GM12878 (cell line): ENCODE measurements at regions not wholly inside any gene's neighbourhood (a gene's known extent, or its start where the extent isn't known, plus 50 kb on each side); places are given as distances from the start of the nearest gene placed in this dataset.

ENCODE experiments used
- ATAC-seq: fragments of 200-7000 bp; cut with Tn5 transposase; 3 replicates; pipeline ENCODE4 v1.9.1; 2020; ENCODE audit warnings: mild to moderate bottlenecking, moderate library complexity
- BruUV-seq: library from RNA; stranded (reverse); fragments of 400-500 nt; replicated peaks from 2 replicates; lab custom pipeline; 2021; lab: Mats Ljungman, UMichigan
- CTCF ChIA-PET: fragments of 300-600 bp; sonication (Branson Sonifier 250); formaldehyde crosslinking; extraction: SDS; loops from one replicate; lab custom pipeline; 2021; ENCODE audit warnings: inconsistent platforms; lab: Yijun Ruan, JAX
- POLR2A ChIA-PET: fragments of 350-600 bp; formaldehyde crosslinking; extraction: SDS; loops from one replicate; lab custom pipeline; 2021; ENCODE audit warnings: inconsistent platforms; lab: Charles Lee
- RAD21 ChIA-PET: fragments of 300-600 bp; sonication (Branson Sonifier 250); formaldehyde crosslinking; loops from one replicate; lab custom pipeline; 2023; ENCODE audit warnings: antibody characterized with exemption; ENCODE audit not compliant: unreplicated experiment; lab: Charles Lee
- SMC1A ChIA-PET: fragments of 300-600 bp; sonication (Branson Sonifier 250); formaldehyde crosslinking; loops from one replicate; lab custom pipeline; 2023; ENCODE audit not compliant: unreplicated experiment, uncharacterized antibody; lab: Charles Lee
- DNase-seq: peaks from one replicate; pipeline ENCODE4 v3.0.0-alpha.2; 2011; ENCODE audit warnings: low read depth, low spot score
- FAIRE-seq: peaks from 3 replicates; lab custom pipeline; 2011; peaks lifted over from hg19 to GRCh38; lab: Jason Lieb, UNC
- H2AFZ ChIP-seq: 2 replicates; pipeline ENCODE4 v1.6.0; 2011; ENCODE audit warnings: low read depth, low read length, control low read depth; ENCODE audit not compliant: control insufficient read depth
- H3K27ac ChIP-seq: 2 replicates; pipeline ENCODE4 v1.5.1; 2011; ENCODE audit warnings: control low read depth; ENCODE audit not compliant: control insufficient read depth, insufficient read depth
- H3K27me3 ChIP-seq, 2 experiments: replicated peaks in 1 of 2; 2 replicates each; pipeline versions ENCODE4 v1.6.0 to v1.6.1; 2011; ENCODE audit warnings: low read length in 1 of 2; ENCODE audit not compliant: control insufficient read depth in 2 of 2, insufficient read depth in 2 of 2
- H3K36me3 ChIP-seq, 2 experiments: 2 replicates each; pipeline ENCODE4 v1.5.1; 2011; ENCODE audit warnings: low read length in 1 of 2; ENCODE audit not compliant: control insufficient read depth in 2 of 2, insufficient read depth in 2 of 2
- H3K4me1 ChIP-seq: 2 replicates; pipeline ENCODE4 v1.6.1; 2011; ENCODE audit warnings: mild to moderate bottlenecking, low read length, moderate library complexity, mixed read lengths; ENCODE audit not compliant: control insufficient read depth, insufficient read depth
- H3K4me2 ChIP-seq: 2 replicates; pipeline ENCODE4 v1.6.0; 2011; ENCODE audit warnings: control low read depth; ENCODE audit not compliant: control insufficient read depth, insufficient read depth
- H3K4me3 ChIP-seq: fragments of 200-600 bp; sonication (generic); 2 replicates; pipeline ENCODE4 v1.5.1; 2016
- H3K79me2 ChIP-seq: 2 replicates; pipeline ENCODE4 v1.6.0; 2011; ENCODE audit warnings: low read length; ENCODE audit not compliant: control insufficient read depth, insufficient read depth
- H3K9ac ChIP-seq: 2 replicates; pipeline ENCODE4 v1.8.0; 2011; ENCODE audit warnings: low read length, control low read depth, mixed read lengths; ENCODE audit not compliant: control insufficient read depth, insufficient read depth
- H3K9me3 ChIP-seq: replicated peaks from 3 replicates; pipeline ENCODE4 v1.5.1; 2011; ENCODE audit warnings: mild to moderate bottlenecking, low read length; ENCODE audit not compliant: control insufficient read depth, insufficient read depth
- H4K20me1 ChIP-seq: 2 replicates; pipeline ENCODE4 v1.6.0; 2011; ENCODE audit not compliant: control insufficient read depth, insufficient read depth
- CBFB ChIP-seq: IDR thresholded peaks from 2 replicates; pipeline ENCODE4 v1.6.1; 2016; ENCODE audit warnings: antibody characterized with exemption, low read depth
- CBX5 ChIP-seq: sonication (generic); IDR thresholded peaks from 2 replicates; pipeline ENCODE4 v1.6.1; 2016; ENCODE audit warnings: low read depth, moderate library complexity, mild to moderate bottlenecking, inconsistent platforms
- ESRRA ChIP-seq: IDR thresholded peaks from 2 replicates; pipeline ENCODE4 v1.6.1; 2012; ENCODE audit warnings: mild to moderate bottlenecking, low read length, improper control_type of control experiment
- ETV6 ChIP-seq, 2 experiments: fragments of 450-650 bp in 1 of 2; IDR thresholded peaks in 1 of 2; conservative IDR thresholded peaks in 1 of 2; 2 replicates each; pipeline ENCODE4 v1.6.1; 2014; ENCODE audit warnings: antibody characterized with exemption in 1 of 2, borderline replicate concordance in 1 of 2, low read depth in 1 of 2, mild to moderate bottlenecking in 1 of 2, moderate library complexity in 1 of 2
- MYC ChIP-seq: IDR thresholded peaks from 2 replicates; pipeline ENCODE4 v1.6.1; 2011; ENCODE audit warnings: mild to moderate bottlenecking, low read length, moderate library complexity, inconsistent platforms; ENCODE audit not compliant: insufficient read depth, insufficient replicate concordance, insufficient read length, severe bottlenecking
- NFXL1 ChIP-seq: fragments of 450-650 bp; IDR thresholded peaks from 2 replicates; pipeline ENCODE4 v1.6.1; 2017; ENCODE audit warnings: antibody characterized with exemption, mild to moderate bottlenecking, borderline replicate concordance
- NFYA ChIP-seq: IDR thresholded peaks from 2 replicates; pipeline ENCODE4 v1.6.1; 2011; ENCODE audit warnings: low read depth, mild to moderate bottlenecking, low read length, improper control_type of control experiment, borderline replicate concordance
- NR2C1 ChIP-seq: fragments of 450-650 bp; IDR thresholded peaks from 2 replicates; pipeline ENCODE4 v1.6.1; 2017; ENCODE audit warnings: antibody characterized with exemption, mild to moderate bottlenecking, moderate library complexity
- NR2C2 ChIP-seq: IDR thresholded peaks from 2 replicates; pipeline ENCODE4 v1.6.1; 2011; ENCODE audit warnings: borderline replicate concordance, low read depth; ENCODE audit not compliant: control insufficient read depth, insufficient read length
- PAX5 ChIP-seq: IDR thresholded peaks from 2 replicates; pipeline ENCODE4 v1.6.1; 2011; ENCODE audit warnings: low read depth, low read length, borderline replicate concordance
- ZNF274 ChIP-seq: IDR thresholded peaks from one replicate; pipeline ENCODE4 v1.8.0; 2011; ENCODE audit not compliant: insufficient read length, insufficient read depth
- ZNF384 ChIP-seq: IDR thresholded peaks from 2 replicates; pipeline ENCODE4 v1.6.1; 2012; ENCODE audit warnings: low read depth, mild to moderate bottlenecking, low read length, improper control_type of control experiment, borderline replicate concordance
- WGBS: methylation state at CpG from one replicate; pipeline ENCODE4 v1.1.6; 2016; ENCODE audit warnings: low lambda C conversion rate; ENCODE audit not compliant: insufficient replicate concordance, insufficient coverage; ENCODE audit errors: missing lambda C conversion rate; 5-methylcytosine and 5-hydroxymethylcytosine counted together
- in situ Hi-C: fragments of 300-500 bp; cut with MboI; formaldehyde crosslinking; loops from 9 replicates; pipeline ENCODE4 v1.14.3; 2018; ENCODE audit warnings: mixed read lengths
- intact Hi-C: fragments of 100-400 bp; cut with micrococcal nuclease; formaldehyde crosslinking; loops from one replicate; pipeline ENCODE4 v1.14.2; 2022; ENCODE audit not compliant: unreplicated experiment
- TF ChIP-seq, protein P1 (sequence below): IDR thresholded peaks from 2 replicates; pipeline ENCODE4 v1.6.1; 2011; ENCODE audit warnings: low read depth, mild to moderate bottlenecking, low read length, moderate library complexity, borderline replicate concordance; ENCODE audit errors: extremely low read depth
- TF ChIP-seq, protein P2 (sequence below): fragments of 450-650 bp; conservative IDR thresholded peaks from 2 replicates; pipeline ENCODE4 v1.6.1; 2017; ENCODE audit warnings: mild to moderate bottlenecking, moderate library complexity
- TF ChIP-seq, protein P3 (sequence below): IDR thresholded peaks from 2 replicates; pipeline ENCODE4 v1.6.1; 2012; ENCODE audit warnings: low read length, inconsistent platforms
- TF ChIP-seq, protein P4 (sequence below): fragments of 450-650 bp; formaldehyde crosslinking; IDR thresholded peaks from 2 replicates; pipeline ENCODE4 v1.4.0; 2020; ENCODE audit warnings: mild to moderate bottlenecking, moderate library complexity

DNA sequence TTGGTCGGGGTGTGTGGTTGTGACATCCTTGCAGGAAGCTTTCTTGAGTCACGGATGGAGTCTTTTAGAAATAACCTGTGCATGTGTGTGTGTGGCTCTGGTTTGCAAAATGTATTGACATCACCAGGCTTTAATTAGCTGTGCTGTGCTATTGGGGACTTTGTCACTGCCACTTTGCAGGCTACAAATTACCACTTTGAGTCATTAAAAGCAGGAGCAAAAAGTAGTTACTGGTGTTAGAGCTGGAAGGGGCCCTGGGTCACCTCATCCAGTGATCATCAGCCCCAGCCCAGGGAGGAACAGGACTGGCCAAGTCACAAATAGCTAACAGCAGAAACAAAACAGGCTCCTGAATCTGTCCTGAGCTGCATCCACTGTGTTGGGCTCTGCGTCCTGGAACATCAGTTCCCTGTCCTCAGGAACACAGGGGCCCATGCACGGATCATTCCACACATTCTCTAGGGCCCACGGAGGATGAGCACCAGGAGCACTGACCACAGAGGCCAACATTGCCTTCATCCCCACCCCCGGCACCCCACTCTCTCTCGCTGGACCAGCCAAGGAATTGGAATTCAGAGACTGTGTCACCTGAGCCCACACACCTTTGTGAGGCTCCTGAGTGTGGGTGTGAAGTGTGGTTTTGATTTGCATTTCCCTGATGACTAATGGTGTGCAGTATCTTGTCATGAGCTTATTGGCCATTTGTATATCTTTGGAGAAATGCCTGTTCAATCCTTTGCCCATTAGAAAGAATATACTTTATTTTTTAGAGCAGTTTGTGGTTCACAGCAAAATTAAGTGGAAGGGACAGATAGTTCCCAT lies 280.1 kb upstream of the C1orf174 start:
- intact Hi-C loops, result no loop called here
- no peak for FAIRE-seq
- TF ChIP-seq NR2C2 (no peak), ZNF274 (no peak), CBX5 (no peak), NFYA (no peak), NFXL1 (no peak), ZNF384 (no peak), NR2C1 (no peak), CBFB (no peak), PAX5 (no peak), ETV6 (conservative IDR thresholded peaks at IDR 0.05 in 1 of 2, IDR thresholded peaks at IDR 0.05 in 1 of 2; ENCODE audit: borderline replicate concordance in 1 of 2, low read depth in 1 of 2) (no peak), MYC (no peak), ESRRA (no peak)
- TF ChIP-seq, protein P1, sequence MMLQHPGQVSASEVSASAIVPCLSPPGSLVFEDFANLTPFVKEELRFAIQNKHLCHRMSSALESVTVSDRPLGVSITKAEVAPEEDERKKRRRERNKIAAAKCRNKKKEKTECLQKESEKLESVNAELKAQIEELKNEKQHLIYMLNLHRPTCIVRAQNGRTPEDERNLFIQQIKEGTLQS, result no peak
- TF ChIP-seq, protein P2, sequence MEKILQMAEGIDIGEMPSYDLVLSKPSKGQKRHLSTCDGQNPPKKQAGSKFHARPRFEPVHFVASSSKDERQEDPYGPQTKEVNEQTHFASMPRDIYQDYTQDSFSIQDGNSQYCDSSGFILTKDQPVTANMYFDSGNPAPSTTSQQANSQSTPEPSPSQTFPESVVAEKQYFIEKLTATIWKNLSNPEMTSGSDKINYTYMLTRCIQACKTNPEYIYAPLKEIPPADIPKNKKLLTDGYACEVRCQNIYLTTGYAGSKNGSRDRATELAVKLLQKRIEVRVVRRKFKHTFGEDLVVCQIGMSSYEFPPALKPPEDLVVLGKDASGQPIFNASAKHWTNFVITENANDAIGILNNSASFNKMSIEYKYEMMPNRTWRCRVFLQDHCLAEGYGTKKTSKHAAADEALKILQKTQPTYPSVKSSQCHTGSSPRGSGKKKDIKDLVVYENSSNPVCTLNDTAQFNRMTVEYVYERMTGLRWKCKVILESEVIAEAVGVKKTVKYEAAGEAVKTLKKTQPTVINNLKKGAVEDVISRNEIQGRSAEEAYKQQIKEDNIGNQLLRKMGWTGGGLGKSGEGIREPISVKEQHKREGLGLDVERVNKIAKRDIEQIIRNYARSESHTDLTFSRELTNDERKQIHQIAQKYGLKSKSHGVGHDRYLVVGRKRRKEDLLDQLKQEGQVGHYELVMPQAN, result no peak
- TF ChIP-seq, protein P3, sequence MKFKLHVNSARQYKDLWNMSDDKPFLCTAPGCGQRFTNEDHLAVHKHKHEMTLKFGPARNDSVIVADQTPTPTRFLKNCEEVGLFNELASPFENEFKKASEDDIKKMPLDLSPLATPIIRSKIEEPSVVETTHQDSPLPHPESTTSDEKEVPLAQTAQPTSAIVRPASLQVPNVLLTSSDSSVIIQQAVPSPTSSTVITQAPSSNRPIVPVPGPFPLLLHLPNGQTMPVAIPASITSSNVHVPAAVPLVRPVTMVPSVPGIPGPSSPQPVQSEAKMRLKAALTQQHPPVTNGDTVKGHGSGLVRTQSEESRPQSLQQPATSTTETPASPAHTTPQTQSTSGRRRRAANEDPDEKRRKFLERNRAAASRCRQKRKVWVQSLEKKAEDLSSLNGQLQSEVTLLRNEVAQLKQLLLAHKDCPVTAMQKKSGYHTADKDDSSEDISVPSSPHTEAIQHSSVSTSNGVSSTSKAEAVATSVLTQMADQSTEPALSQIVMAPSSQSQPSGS, result no peak
- TF ChIP-seq, protein P4, sequence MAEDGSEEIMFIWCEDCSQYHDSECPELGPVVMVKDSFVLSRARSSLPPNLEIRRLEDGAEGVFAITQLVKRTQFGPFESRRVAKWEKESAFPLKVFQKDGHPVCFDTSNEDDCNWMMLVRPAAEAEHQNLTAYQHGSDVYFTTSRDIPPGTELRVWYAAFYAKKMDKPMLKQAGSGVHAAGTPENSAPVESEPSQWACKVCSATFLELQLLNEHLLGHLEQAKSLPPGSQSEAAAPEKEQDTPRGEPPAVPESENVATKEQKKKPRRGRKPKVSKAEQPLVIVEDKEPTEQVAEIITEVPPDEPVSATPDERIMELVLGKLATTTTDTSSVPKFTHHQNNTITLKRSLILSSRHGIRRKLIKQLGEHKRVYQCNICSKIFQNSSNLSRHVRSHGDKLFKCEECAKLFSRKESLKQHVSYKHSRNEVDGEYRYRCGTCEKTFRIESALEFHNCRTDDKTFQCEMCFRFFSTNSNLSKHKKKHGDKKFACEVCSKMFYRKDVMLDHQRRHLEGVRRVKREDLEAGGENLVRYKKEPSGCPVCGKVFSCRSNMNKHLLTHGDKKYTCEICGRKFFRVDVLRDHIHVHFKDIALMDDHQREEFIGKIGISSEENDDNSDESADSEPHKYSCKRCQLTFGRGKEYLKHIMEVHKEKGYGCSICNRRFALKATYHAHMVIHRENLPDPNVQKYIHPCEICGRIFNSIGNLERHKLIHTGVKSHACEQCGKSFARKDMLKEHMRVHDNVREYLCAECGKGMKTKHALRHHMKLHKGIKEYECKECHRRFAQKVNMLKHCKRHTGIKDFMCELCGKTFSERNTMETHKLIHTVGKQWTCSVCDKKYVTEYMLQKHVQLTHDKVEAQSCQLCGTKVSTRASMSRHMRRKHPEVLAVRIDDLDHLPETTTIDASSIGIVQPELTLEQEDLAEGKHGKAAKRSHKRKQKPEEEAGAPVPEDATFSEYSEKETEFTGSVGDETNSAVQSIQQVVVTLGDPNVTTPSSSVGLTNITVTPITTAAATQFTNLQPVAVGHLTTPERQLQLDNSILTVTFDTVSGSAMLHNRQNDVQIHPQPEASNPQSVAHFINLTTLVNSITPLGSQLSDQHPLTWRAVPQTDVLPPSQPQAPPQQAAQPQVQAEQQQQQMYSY (CRISPR knock-in tag), result no peak

More for the DNA sequence above, 280.1 kb upstream of the C1orf174 start:
- Histone ChIP-seq H3K36me3 (no peaks in the 10 kb centered on the region), H3K4me3 (no peak overlapping the region), H3K4me2 (no peak overlapping the region), H2AFZ (no peak overlapping the region), H3K79me2 (no peaks in the 10 kb centered on the region), H3K4me1 (no peaks in the 10 kb centered on the region), H4K20me1 (no peaks in the 10 kb centered on the region), H3K27ac (no peak overlapping the region), H3K27me3 (no peaks in the 10 kb centered on the region), H3K9me3 (no peaks in the 10 kb centered on the region), H3K9ac (no peak overlapping the region)
- ATAC-seq (no peak), DNase-seq (no peak)
- 3% methylated on average over 7 of the region's 7 CpGs for WGBS
- ChIA-PET SMC1A (no interaction called here), CTCF (no interaction called here), POLR2A (no interaction called here), RAD21 (no interaction called here)
- in situ Hi-C loops, result no loop called here
- BruUV-seq, result no TSS peak
